ENCODE measurements at regions not wholly inside any gene's neighbourhood (a gene's known extent, or its start where the extent isn't known, plus 50 kb on each side); places are given as distances from the start of the nearest gene placed in this dataset.

GRCh38 chr15:26134812-26135211, 271.7 kb upstream of the ATP10A start:
- H3K4me1 ChIP-seq (ENCODE audit: control insufficient read depth in 1 of 2, insufficient read depth in 2 of 2, low read length in 2 of 2) = no peaks in the 10 kb centered on the region
- POLR2A ChIA-PET = no interaction called here
- intact Hi-C loops (cut with micrococcal nuclease) = no loop called here
- RAD21 ChIA-PET (ENCODE audit: low non-redundant PET in 1 of 2, low total read pairs in 2 of 2, uncharacterized antibody in 2 of 2, unreplicated experiment in 2 of 2) = no interaction called here
- H3K9ac ChIP-seq (ENCODE audit: low read length) = no peak overlapping the region
- H3K4me2 ChIP-seq (ENCODE audit: low read length) = no peak overlapping the region
- TF ChIP-seq ZBTB33 (IDR thresholded peaks at IDR 0.05; ENCODE audit: extremely low read depth, insufficient replicate concordance, low read length) (no peak), POLR2AphosphoS5 (IDR thresholded peaks at IDR 0.05; ENCODE audit: low read depth, low read length) (no peak), ZNF274 (IDR thresholded peaks at IDR 0.05; ENCODE audit: low read depth, low read length) (no peak), ATF3 (IDR thresholded peaks at IDR 0.05) (no peak), ELF1 (IDR thresholded peaks at IDR 0.05; ENCODE audit: borderline replicate concordance, low read depth) (no peak), JUND (IDR thresholded peaks at IDR 0.05) (no peak), POLR2A (IDR thresholded peaks at IDR 0.05; ENCODE audit: borderline replicate concordance, extremely low read depth, insufficient read depth, insufficient read length) (no peak), CBX3 (IDR thresholded peaks at IDR 0.05; ENCODE audit: low read depth) (no peak)
- no peaks in the 10 kb centered on the region for H3K79me2 ChIP-seq (ENCODE audit: insufficient read depth, low read length)
- DNase-seq (ENCODE audit: low read depth, low spot score) = no peak
- H3K9me2 ChIP-seq (ENCODE audit: insufficient read depth) = no peaks in the 10 kb centered on the region
- H4K20me1 ChIP-seq (ENCODE audit: insufficient read depth) = no peaks in the 10 kb centered on the region
- CTCF ChIA-PET = no interaction called here
- H3K4me3 ChIP-seq (replicated peaks in 1 of 2; ENCODE audit: low read depth in 1 of 2, low read length in 2 of 2) = no peak overlapping the region
- no peaks in the 10 kb centered on the region for H3K27me3 ChIP-seq (ENCODE audit: insufficient read depth, low read length)
- no peaks in the 10 kb centered on the region for H3K36me3 ChIP-seq (ENCODE audit: control insufficient read depth in 1 of 2, insufficient read depth in 2 of 2, low read length in 2 of 2)
- peaks cover 9 to 44% of the 10 kb centered on the region in 2 experiments; a peak in 2 of 4 replicates for H3K9me3 ChIP-seq (ENCODE audit: control insufficient read depth in 1 of 2, insufficient read depth in 1 of 2, low read depth in 1 of 2, low read length in 2 of 2)
- BruUV-seq (replicated peaks) = no TSS peak
- no peak for ATAC-seq
- H2AFZ ChIP-seq (ENCODE audit: low read depth, low read length, poor library complexity, severe bottlenecking) = no peak overlapping the region
- no peak overlapping the region for H3K27ac ChIP-seq (ENCODE audit: low read depth, low read length)

GRCh38 chr15:26134152-26134551, 271.0 kb upstream of the ATP10A start:
- CTCF ChIA-PET = no interaction called here
- BruUV-seq (replicated peaks) = no TSS peak

More at GRCh38 chr15:26134152-26134551, 271.0 kb upstream of the ATP10A start:
- no peaks in the 10 kb centered on the region for H3K9me2 ChIP-seq (ENCODE audit: insufficient read depth)
- H3K36me3 ChIP-seq (ENCODE audit: control insufficient read depth in 1 of 2, insufficient read depth in 2 of 2, low read length in 2 of 2) = no peaks in the 10 kb centered on the region
- no peak overlapping the region for H3K9ac ChIP-seq (ENCODE audit: low read length)
- no peak overlapping the region for H2AFZ ChIP-seq (ENCODE audit: low read depth, low read length, poor library complexity, severe bottlenecking)
- POLR2A ChIA-PET = no interaction called here
- TF ChIP-seq POLR2A (IDR thresholded peaks at IDR 0.05; ENCODE audit: borderline replicate concordance, extremely low read depth, insufficient read depth, insufficient read length) = no peak
- TF ChIP-seq SRF (IDR thresholded peaks at IDR 0.05; ENCODE audit: low read depth) = no peak
- TF ChIP-seq CBX3 (IDR thresholded peaks at IDR 0.05; ENCODE audit: low read depth) = no peak
- no peak for TF ChIP-seq CTCF (IDR thresholded peaks at IDR 0.05 in 2 of 3, conservative IDR thresholded peaks at IDR 0.05 in 1 of 3; ENCODE audit: borderline replicate concordance in 1 of 3, insufficient read depth in 1 of 3, low read depth in 2 of 3, low read length in 2 of 3)
- no peak for TF ChIP-seq RAD21 (IDR thresholded peaks at IDR 0.05; ENCODE audit: low read depth)
- TF ChIP-seq TCF7L2 (IDR thresholded peaks at IDR 0.05; ENCODE audit: borderline replicate concordance, extremely low read depth, insufficient read depth, insufficient read length) = no peak
- TF ChIP-seq ZFX (IDR thresholded peaks at IDR 0.05) = no peak
- no peak for TF ChIP-seq CEBPB (IDR thresholded peaks at IDR 0.05; ENCODE audit: low read depth)
- no peak for TF ChIP-seq ZNF274 (IDR thresholded peaks at IDR 0.05; ENCODE audit: low read depth, low read length)
- no peak for TF ChIP-seq SP1 (IDR thresholded peaks at IDR 0.05; ENCODE audit: low read depth)
- no peak for TF ChIP-seq SIN3A (IDR thresholded peaks at IDR 0.05; ENCODE audit: low read depth)
- no peak for TF ChIP-seq ELF1 (IDR thresholded peaks at IDR 0.05; ENCODE audit: borderline replicate concordance, low read depth)
- TF ChIP-seq EZH2phosphoT487 (IDR thresholded peaks at IDR 0.05; ENCODE audit: borderline replicate concordance) = no peak
- no peaks in the 10 kb centered on the region for H3K4me1 ChIP-seq (ENCODE audit: control insufficient read depth in 1 of 2, insufficient read depth in 2 of 2, low read length in 2 of 2)
- peaks cover 9 to 40% of the 10 kb centered on the region in 2 experiments; a peak in 2 of 4 replicates for H3K9me3 ChIP-seq (ENCODE audit: control insufficient read depth in 1 of 2, insufficient read depth in 1 of 2, low read depth in 1 of 2, low read length in 2 of 2)
- ATAC-seq = no peak
- intact Hi-C loops (cut with micrococcal nuclease) = no loop called here
- H3K27ac ChIP-seq (ENCODE audit: low read depth, low read length) = no peak overlapping the region
- H3K27me3 ChIP-seq (ENCODE audit: insufficient read depth, low read length) = no peaks in the 10 kb centered on the region
- no peaks in the 10 kb centered on the region for H3K79me2 ChIP-seq (ENCODE audit: insufficient read depth, low read length)
- H3K4me2 ChIP-seq (ENCODE audit: low read length) = no peak overlapping the region
- RAD21 ChIA-PET (ENCODE audit: low non-redundant PET in 1 of 2, low total read pairs in 2 of 2, uncharacterized antibody in 2 of 2, unreplicated experiment in 2 of 2) = no interaction called here
- no peak for DNase-seq (ENCODE audit: low read depth, low spot score)
- H3K4me3 ChIP-seq (replicated peaks in 1 of 2; ENCODE audit: low read depth in 1 of 2, low read length in 2 of 2) = no peak overlapping the region
- H4K20me1 ChIP-seq (ENCODE audit: insufficient read depth) = no peaks in the 10 kb centered on the region
